ENCODE measurements at regions not wholly inside any gene's neighbourhood (a gene's known extent, or its start where the extent isn't known, plus 50 kb on each side); places are given as distances from the start of the nearest gene placed in this dataset.

- POLR2A ChIA-PET = no interaction called here
- Histone ChIP-seq H3K4me2 (ENCODE audit: insufficient read depth, low read length) (no peak overlapping the region), H3K4me1 (ENCODE audit: control insufficient read depth, extremely low read depth, insufficient read depth, low read length) (no peaks in the 10 kb centered on the region), H2AFZ (ENCODE audit: low read depth, low read length) (no peak overlapping the region), H3K79me2 (ENCODE audit: control insufficient read depth, insufficient read depth, low read length) (no peaks in the 10 kb centered on the region), H3K9me3 (replicated peaks; ENCODE audit: control insufficient read depth, insufficient read depth, low read length) (no peaks in the 10 kb centered on the region), H3K36me3 (ENCODE audit: control insufficient read depth in 2 of 2, extremely low read depth in 1 of 2, insufficient read depth in 2 of 2, low read length in 2 of 2) (no peaks in the 10 kb centered on the region), H4K20me1 (replicated peaks; ENCODE audit: control insufficient read depth, extremely low read depth, insufficient read depth, low read length) (no peaks in the 10 kb centered on the region), H3K27me3 (ENCODE audit: control insufficient read depth in 2 of 2, insufficient read depth in 2 of 2, low read length in 2 of 2) (no peaks in the 10 kb centered on the region), H3K9ac (replicated peaks; ENCODE audit: extremely low read depth, insufficient read depth, low read length) (no peak overlapping the region), H3K27ac (ENCODE audit: insufficient read depth, low read depth, low read length) (no peak overlapping the region), H3K4me3 (replicated peaks in 1 of 3; ENCODE audit: insufficient read depth in 1 of 3, low read depth in 1 of 3, low read length in 3 of 3) (no peak overlapping the region), H3K9me1 (replicated peaks; ENCODE audit: control insufficient read depth, extremely low read depth, insufficient read depth, low read length) (no peaks in the 10 kb centered on the region)
- CTCF ChIA-PET = no interaction called here
- FAIRE-seq = no peak
- TF ChIP-seq FOS (IDR thresholded peaks at IDR 0.05; ENCODE audit: borderline replicate concordance, insufficient read depth, low read length) = no peak
- no peak for TF ChIP-seq EZH2 (IDR thresholded peaks at IDR 0.05; ENCODE audit: borderline replicate concordance, low read depth, low read length, severe bottlenecking)
- no peak for TF ChIP-seq MAX (IDR thresholded peaks at IDR 0.05; ENCODE audit: insufficient read depth, insufficient read length)
- no peak for TF ChIP-seq CTCF (IDR thresholded peaks at IDR 0.05; ENCODE audit: extremely low read depth in 1 of 2, insufficient read depth in 1 of 2, low read depth in 1 of 2, low read length in 2 of 2)
- no peak for TF ChIP-seq POLR2AphosphoS5 (IDR thresholded peaks at IDR 0.05; ENCODE audit: insufficient read depth, low read depth, low read length)
- TF ChIP-seq MYC (IDR thresholded peaks at IDR 0.05; ENCODE audit: low read depth, low read length) = no peak
- intact Hi-C loops (cut with micrococcal nuclease) = no loop called here
- BruUV-seq (replicated peaks) = no TSS peak
- DNase-seq (ENCODE audit: low read depth, low spot score) = peak; percentile 28
- dilution Hi-C loops (cut with MboI; ENCODE audit: extremely low pct_ligation_motif_present, low sequenced_read_pairs) = no loop called here
Observed at GRCh38 chr1:198436276-198436675, 104.2 kb downstream of the ATP6V1G3 start.

GRCh38 chr1:198435056-198435455, 105.4 kb downstream of the ATP6V1G3 start:
- DNase-seq (ENCODE audit: low read depth, low spot score) (peak; percentile 56), FAIRE-seq (no peak)
- Histone ChIP-seq H2AFZ (ENCODE audit: low read depth, low read length) (no peak overlapping the region), H3K4me1 (ENCODE audit: control insufficient read depth, extremely low read depth, insufficient read depth, low read length) (no peaks in the 10 kb centered on the region), H3K4me2 (ENCODE audit: insufficient read depth, low read length) (no peak overlapping the region), H4K20me1 (replicated peaks; ENCODE audit: control insufficient read depth, extremely low read depth, insufficient read depth, low read length) (no peaks in the 10 kb centered on the region), H3K9me3 (replicated peaks; ENCODE audit: control insufficient read depth, insufficient read depth, low read length) (no peaks in the 10 kb centered on the region), H3K79me2 (ENCODE audit: control insufficient read depth, insufficient read depth, low read length) (no peaks in the 10 kb centered on the region), H3K27me3 (ENCODE audit: control insufficient read depth in 2 of 2, insufficient read depth in 2 of 2, low read length in 2 of 2) (no peaks in the 10 kb centered on the region), H3K9me1 (replicated peaks; ENCODE audit: control insufficient read depth, extremely low read depth, insufficient read depth, low read length) (no peaks in the 10 kb centered on the region), H3K36me3 (ENCODE audit: control insufficient read depth in 2 of 2, extremely low read depth in 1 of 2, insufficient read depth in 2 of 2, low read length in 2 of 2) (no peaks in the 10 kb centered on the region), H3K4me3 (replicated peaks in 1 of 3; ENCODE audit: insufficient read depth in 1 of 3, low read depth in 1 of 3, low read length in 3 of 3) (no peak overlapping the region), H3K27ac (ENCODE audit: insufficient read depth, low read depth, low read length) (no peak overlapping the region), H3K9ac (replicated peaks; ENCODE audit: extremely low read depth, insufficient read depth, low read length) (no peak overlapping the region)
- no TSS peak for BruUV-seq (replicated peaks)
- ChIA-PET CTCF (interaction anchor here (1.5 kb wide), 1 partner anchor 10 kb away, joined by 4 read pairs; no protein-coding TSS in a partner anchor), POLR2A (no interaction called here)
- intact Hi-C loops (cut with micrococcal nuclease) = no loop called here
- dilution Hi-C loops (cut with MboI; ENCODE audit: extremely low pct_ligation_motif_present, low sequenced_read_pairs) = no loop called here
- TF ChIP-seq MYC (IDR thresholded peaks at IDR 0.05; ENCODE audit: low read depth, low read length) (no peak), FOS (IDR thresholded peaks at IDR 0.05; ENCODE audit: borderline replicate concordance, insufficient read depth, low read length) (no peak), JUN (IDR thresholded peaks at IDR 0.05; ENCODE audit: borderline replicate concordance, insufficient read depth, insufficient read length, low read depth) (no peak), CTCF (IDR thresholded peaks at IDR 0.05; ENCODE audit: extremely low read depth in 1 of 2, insufficient read depth in 1 of 2, low read depth in 1 of 2, low read length in 2 of 2) (no peak), POLR2AphosphoS5 (IDR thresholded peaks at IDR 0.05; ENCODE audit: insufficient read depth, low read depth, low read length) (no peak), GATA2 (IDR thresholded peaks at IDR 0.05; ENCODE audit: insufficient read depth, insufficient read length, low read depth, low read length) (no peak), POLR2A (IDR thresholded peaks at IDR 0.05; ENCODE audit: low read depth, low read length) (no peak), EZH2 (IDR thresholded peaks at IDR 0.05; ENCODE audit: borderline replicate concordance, low read depth, low read length, severe bottlenecking) (no peak), MAX (IDR thresholded peaks at IDR 0.05; ENCODE audit: insufficient read depth, insufficient read length) (no peak)
